ENCODE measurements at regions not wholly inside any gene's neighbourhood (a gene's known extent, or its start where the extent isn't known, plus 50 kb on each side); places are given as distances from the start of the nearest gene placed in this dataset.
"Not testable (repeated sequence)": the region's sequence is repeated elsewhere in the genome, so short reads cannot be mapped to it uniquely, and the experiment has no call there.

DNA sequence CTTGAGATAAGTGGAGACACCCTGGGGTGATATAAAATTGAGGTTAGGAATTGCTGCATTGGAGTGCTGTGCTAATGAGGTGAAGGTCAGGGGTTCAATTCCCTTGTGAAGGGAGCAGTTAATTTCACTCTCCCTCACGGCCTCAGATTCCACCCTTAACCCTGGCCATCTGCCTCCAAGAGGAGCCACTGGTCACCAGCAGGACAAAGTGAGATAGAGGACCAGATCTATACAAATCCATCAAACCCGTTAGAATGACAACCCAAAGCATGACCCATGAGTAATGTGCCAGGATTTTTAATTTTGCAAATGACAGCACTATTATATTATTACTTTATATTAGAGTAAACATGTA is 186.4 kb upstream of the IRF2BP2 start:
- not testable (repeated sequence) for H3K27me3 Mint-ChIP-seq (ENCODE audit: low read depth); H2AK5ac ChIP-seq (ENCODE audit: insufficient read length, low read length); H3K9ac ChIP-seq (ENCODE audit: extremely low read depth, insufficient read length, low read length); H3K23me2 ChIP-seq (ENCODE audit: insufficient read length, low read depth, low read length, poor library complexity, severe bottlenecking); H2BK120ac ChIP-seq (ENCODE audit: low read depth, low read length, poor library complexity, severe bottlenecking); H2BK15ac ChIP-seq (ENCODE audit: low read depth, low read length); H3T11ph ChIP-seq (ENCODE audit: low read length); H3K23ac ChIP-seq (ENCODE audit: insufficient read length, low read depth, low read length); H4K91ac ChIP-seq (ENCODE audit: insufficient read length, low read depth, low read length); H3K27ac ChIP-seq (ENCODE audit: insufficient read length, low read depth, low read length); H3K4me1 ChIP-seq (ENCODE audit: insufficient read depth, low read length); H2BK20ac ChIP-seq (ENCODE audit: low read depth, low read length, poor library complexity, severe bottlenecking); H3K4me1 Mint-ChIP-seq; H3K9me3 ChIP-seq (ENCODE audit: control insufficient read depth, low read depth, low read length); H2BK12ac ChIP-seq (ENCODE audit: insufficient read length, low read depth, low read length); H2AFZ ChIP-seq (ENCODE audit: low read length); H3K18ac ChIP-seq (ENCODE audit: insufficient read length, low read depth, low read length); H4K20me1 ChIP-seq (ENCODE audit: control insufficient read depth, insufficient read depth, insufficient read length); H3K4ac ChIP-seq (ENCODE audit: low read depth, low read length); H4K8ac ChIP-seq (replicated peaks; ENCODE audit: insufficient read length, low read depth, low read length); H2BK5ac ChIP-seq (ENCODE audit: insufficient read length, low read length); H3K79me1 ChIP-seq (ENCODE audit: insufficient read depth, low read depth, low read length, poor library complexity, severe bottlenecking); H3K36me3 Mint-ChIP-seq (ENCODE audit: insufficient read depth in 1 of 3, low read depth in 3 of 3); H3K27me3 ChIP-seq (ENCODE audit: insufficient read depth, low read length); H4K5ac ChIP-seq (ENCODE audit: insufficient read length, low read depth, low read length); DNase-seq; H3K4me3 Mint-ChIP-seq; H3K9me3 Mint-ChIP-seq; H3K27ac Mint-ChIP-seq; H3K14ac ChIP-seq (ENCODE audit: insufficient read depth, low read length); H3K56ac ChIP-seq (ENCODE audit: insufficient read length, low read depth, low read length); H3K79me2 ChIP-seq (ENCODE audit: insufficient read depth, low read length); H3K4me2 ChIP-seq (ENCODE audit: insufficient read depth, insufficient read length, low read length)
- no CpG with 5 or more reads among the region's 2 CpGs for WGBS (ENCODE audit: extremely low coverage, insufficient read length, low lambda C conversion rate)

DNA sequence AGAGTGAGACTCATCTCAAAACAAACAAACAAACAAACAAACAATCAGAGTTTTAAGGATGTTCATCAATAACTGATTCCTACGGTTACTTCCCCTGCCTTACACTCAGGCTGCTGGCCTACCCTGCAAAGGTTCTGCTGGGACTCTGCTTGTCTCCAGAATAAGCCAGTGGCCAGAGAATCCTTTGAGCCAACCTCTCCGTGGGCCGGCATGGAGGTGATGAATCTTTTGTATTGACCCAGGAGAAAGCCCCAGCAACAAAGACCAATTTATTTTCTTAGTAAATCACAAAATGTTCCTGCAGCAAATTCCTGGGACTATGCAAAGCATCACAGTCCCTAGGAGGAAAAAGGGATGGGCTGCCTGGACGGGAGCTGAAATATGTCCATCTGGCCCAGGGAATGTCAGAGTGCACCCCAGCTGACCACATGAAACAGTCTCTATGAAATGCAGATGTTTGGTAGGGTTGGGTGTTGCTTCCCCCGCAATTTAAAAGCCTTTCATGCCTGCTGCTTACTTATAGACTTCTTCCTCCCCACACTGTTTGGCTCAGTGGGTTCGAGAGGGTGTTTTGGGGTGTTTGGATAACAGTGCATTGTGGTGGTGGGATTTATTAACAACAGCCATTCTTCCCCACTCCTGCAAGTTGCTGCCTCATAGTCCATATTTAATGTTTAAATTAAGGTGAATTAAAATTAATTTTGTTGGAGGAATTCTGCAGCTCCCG is 185.9 kb upstream of the IRF2BP2 start:
- not testable (repeated sequence) for H3K27ac Mint-ChIP-seq; H3K4me1 Mint-ChIP-seq; H4K5ac ChIP-seq (ENCODE audit: insufficient read length, low read depth, low read length); H3K27me3 Mint-ChIP-seq (ENCODE audit: low read depth); H2AFZ ChIP-seq (ENCODE audit: low read length); H3K27me3 ChIP-seq (ENCODE audit: insufficient read depth, low read length); H3K9me3 ChIP-seq (ENCODE audit: control insufficient read depth, low read depth, low read length); H3K56ac ChIP-seq (ENCODE audit: insufficient read length, low read depth, low read length); H2BK120ac ChIP-seq (ENCODE audit: low read depth, low read length, poor library complexity, severe bottlenecking); DNase-seq; H3K9me3 Mint-ChIP-seq; H4K8ac ChIP-seq (replicated peaks; ENCODE audit: insufficient read length, low read depth, low read length); H3K4ac ChIP-seq (ENCODE audit: low read depth, low read length); H3K4me1 ChIP-seq (ENCODE audit: insufficient read depth, low read length); H2BK12ac ChIP-seq (ENCODE audit: insufficient read length, low read depth, low read length); H3K14ac ChIP-seq (ENCODE audit: insufficient read depth, low read length); H3T11ph ChIP-seq (ENCODE audit: low read length); H3K27ac ChIP-seq (ENCODE audit: insufficient read length, low read depth, low read length); H2BK20ac ChIP-seq (ENCODE audit: low read depth, low read length, poor library complexity, severe bottlenecking); H4K20me1 ChIP-seq (ENCODE audit: control insufficient read depth, insufficient read depth, insufficient read length); H3K9ac ChIP-seq (ENCODE audit: extremely low read depth, insufficient read length, low read length); H2BK15ac ChIP-seq (ENCODE audit: low read depth, low read length); H2BK5ac ChIP-seq (ENCODE audit: insufficient read length, low read length); H3K18ac ChIP-seq (ENCODE audit: insufficient read length, low read depth, low read length); H3K23me2 ChIP-seq (ENCODE audit: insufficient read length, low read depth, low read length, poor library complexity, severe bottlenecking); H3K36me3 Mint-ChIP-seq (ENCODE audit: insufficient read depth in 1 of 3, low read depth in 3 of 3); H2AK5ac ChIP-seq (ENCODE audit: insufficient read length, low read length); H3K4me3 Mint-ChIP-seq; H3K79me1 ChIP-seq (ENCODE audit: insufficient read depth, low read depth, low read length, poor library complexity, severe bottlenecking); H3K4me2 ChIP-seq (ENCODE audit: insufficient read depth, insufficient read length, low read length); H4K91ac ChIP-seq (ENCODE audit: insufficient read length, low read depth, low read length); H3K23ac ChIP-seq (ENCODE audit: insufficient read length, low read depth, low read length); H3K79me2 ChIP-seq (ENCODE audit: insufficient read depth, low read length)
- whole genome bisulfite sequencing (ENCODE audit: extremely low coverage, insufficient read length, low lambda C conversion rate): no CpG with 5 or more reads among the region's 7 CpGs

All from H9 (cell line).